GM23248 (cell line): ENCODE measurements at regions not wholly inside any gene's neighbourhood (a gene's known extent, or its start where the extent isn't known, plus 50 kb on each side); places are given as distances from the start of the nearest gene placed in this dataset.
"Not testable (repeated sequence)": the region's sequence is repeated elsewhere in the genome, so short reads cannot be mapped to it uniquely, and the experiment has no call there.

Experiments used
- EZH2 ChIP-seq: fragments of 200-600 bp; sonication (generic); IDR thresholded peaks from 2 replicates; pipeline ENCODE4 v1.6.1; 2018; ENCODE audit warnings: antibody characterized with exemption, mild to moderate bottlenecking; ENCODE audit not compliant: insufficient read depth, poor library complexity, severe bottlenecking
- EZH2phosphoT487 ChIP-seq: fragments of 200-600 bp; sonication (generic); IDR thresholded peaks from 2 replicates; pipeline ENCODE4 v1.6.1; 2018; ENCODE audit warnings: antibody characterized with exemption, moderate library complexity, mild to moderate bottlenecking, low read depth; ENCODE audit not compliant: insufficient read depth

DNA sequence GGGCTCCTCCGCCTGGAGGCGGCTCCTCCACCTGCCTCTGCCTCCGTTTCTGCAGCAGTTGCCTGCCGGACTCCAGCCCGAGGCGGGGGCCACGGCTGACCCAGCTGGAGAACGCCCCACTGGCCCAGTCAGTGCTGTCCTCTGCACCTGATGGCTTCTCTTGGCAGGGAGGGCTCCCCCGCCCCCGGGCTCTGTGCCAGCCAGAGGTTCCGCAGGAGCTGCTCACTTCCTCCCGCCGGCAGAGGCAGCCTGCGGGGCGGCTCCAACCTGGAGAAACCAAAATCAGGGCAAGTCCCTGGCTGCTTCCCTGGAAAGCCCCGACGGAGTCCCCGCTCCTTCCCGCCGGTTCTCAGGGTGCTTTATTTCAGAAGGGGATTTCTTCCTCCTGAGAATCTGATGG lies 5432.6 kb upstream of the TPTE start:
- TF ChIP-seq EZH2, EZH2phosphoT487: not testable (repeated sequence)
